ENCODE measurements at regions not wholly inside any gene's neighbourhood (a gene's known extent, or its start where the extent isn't known, plus 50 kb on each side); places are given as distances from the start of the nearest gene placed in this dataset.
A peak's percentile ranks its signal among the peaks of the same experiment; 100 is the strongest.

- TF ChIP-seq HDAC2 (IDR thresholded peaks at IDR 0.05) (no peak), KDM1A (IDR thresholded peaks at IDR 0.05; ENCODE audit: low read depth) (no peak), SMC3 (IDR thresholded peaks at IDR 0.05) (peak; percentile 44; the same call in 2 of the 3 replicates)
- TF ChIP-seq, protein P1, sequence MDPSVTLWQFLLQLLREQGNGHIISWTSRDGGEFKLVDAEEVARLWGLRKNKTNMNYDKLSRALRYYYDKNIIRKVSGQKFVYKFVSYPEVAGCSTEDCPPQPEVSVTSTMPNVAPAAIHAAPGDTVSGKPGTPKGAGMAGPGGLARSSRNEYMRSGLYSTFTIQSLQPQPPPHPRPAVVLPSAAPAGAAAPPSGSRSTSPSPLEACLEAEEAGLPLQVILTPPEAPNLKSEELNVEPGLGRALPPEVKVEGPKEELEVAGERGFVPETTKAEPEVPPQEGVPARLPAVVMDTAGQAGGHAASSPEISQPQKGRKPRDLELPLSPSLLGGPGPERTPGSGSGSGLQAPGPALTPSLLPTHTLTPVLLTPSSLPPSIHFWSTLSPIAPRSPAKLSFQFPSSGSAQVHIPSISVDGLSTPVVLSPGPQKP (IDR thresholded peaks at IDR 0.05; ENCODE audit: low read depth, low read length): no peak
- TF ChIP-seq, protein P2, sequence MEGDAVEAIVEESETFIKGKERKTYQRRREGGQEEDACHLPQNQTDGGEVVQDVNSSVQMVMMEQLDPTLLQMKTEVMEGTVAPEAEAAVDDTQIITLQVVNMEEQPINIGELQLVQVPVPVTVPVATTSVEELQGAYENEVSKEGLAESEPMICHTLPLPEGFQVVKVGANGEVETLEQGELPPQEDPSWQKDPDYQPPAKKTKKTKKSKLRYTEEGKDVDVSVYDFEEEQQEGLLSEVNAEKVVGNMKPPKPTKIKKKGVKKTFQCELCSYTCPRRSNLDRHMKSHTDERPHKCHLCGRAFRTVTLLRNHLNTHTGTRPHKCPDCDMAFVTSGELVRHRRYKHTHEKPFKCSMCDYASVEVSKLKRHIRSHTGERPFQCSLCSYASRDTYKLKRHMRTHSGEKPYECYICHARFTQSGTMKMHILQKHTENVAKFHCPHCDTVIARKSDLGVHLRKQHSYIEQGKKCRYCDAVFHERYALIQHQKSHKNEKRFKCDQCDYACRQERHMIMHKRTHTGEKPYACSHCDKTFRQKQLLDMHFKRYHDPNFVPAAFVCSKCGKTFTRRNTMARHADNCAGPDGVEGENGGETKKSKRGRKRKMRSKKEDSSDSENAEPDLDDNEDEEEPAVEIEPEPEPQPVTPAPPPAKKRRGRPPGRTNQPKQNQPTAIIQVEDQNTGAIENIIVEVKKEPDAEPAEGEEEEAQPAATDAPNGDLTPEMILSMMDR (IDR thresholded peaks at IDR 0.05): no peak
- TF ChIP-seq, protein P3, sequence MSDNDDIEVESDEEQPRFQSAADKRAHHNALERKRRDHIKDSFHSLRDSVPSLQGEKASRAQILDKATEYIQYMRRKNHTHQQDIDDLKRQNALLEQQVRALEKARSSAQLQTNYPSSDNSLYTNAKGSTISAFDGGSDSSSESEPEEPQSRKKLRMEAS (IDR thresholded peaks at IDR 0.05): peak; percentile 70
- TF ChIP-seq, protein P4, sequence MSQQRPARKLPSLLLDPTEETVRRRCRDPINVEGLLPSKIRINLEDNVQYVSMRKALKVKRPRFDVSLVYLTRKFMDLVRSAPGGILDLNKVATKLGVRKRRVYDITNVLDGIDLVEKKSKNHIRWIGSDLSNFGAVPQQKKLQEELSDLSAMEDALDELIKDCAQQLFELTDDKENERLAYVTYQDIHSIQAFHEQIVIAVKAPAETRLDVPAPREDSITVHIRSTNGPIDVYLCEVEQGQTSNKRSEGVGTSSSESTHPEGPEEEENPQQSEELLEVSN (IDR thresholded peaks at IDR 0.05; ENCODE audit: borderline replicate concordance, low read depth): no peak
Measured at GRCh38 chr9:115952430-115953292, 200.9 kb upstream of the PAPPA start.
